ENCODE measurements at regions not wholly inside any gene's neighbourhood (a gene's known extent, or its start where the extent isn't known, plus 50 kb on each side); places are given as distances from the start of the nearest gene placed in this dataset.

- Mint-ChIP-seq H3K4me3 (no peak overlapping the region), H3K9me3 (no peaks in the 10 kb centered on the region), H3K4me1 (no peaks in the 10 kb centered on the region), H3K27ac (ENCODE audit: unreplicated experiment) (no peak overlapping the region), H3K27me3 (ENCODE audit: low read depth) (no peaks in the 10 kb centered on the region), H3K36me3 (ENCODE audit: low read depth) (no peaks in the 10 kb centered on the region)
- TF ChIP-seq CTCF (conservative IDR thresholded peaks at IDR 0.05): no peak
- DNase-seq (ENCODE audit: low read depth, low spot score): no peak
Observed at GRCh38 chr7:85765698-85766298, 578.9 kb upstream of the SEMA3D start.

GRCh38 chr7:85764034-85764433 is 577.2 kb upstream of the SEMA3D start:
- H3K27ac Mint-ChIP-seq (ENCODE audit: unreplicated experiment): no peak overlapping the region
- H3K4me3 Mint-ChIP-seq: no peak overlapping the region
- no peaks in the 10 kb centered on the region for H3K27me3 Mint-ChIP-seq (ENCODE audit: low read depth)
- no peaks in the 10 kb centered on the region for H3K4me1 Mint-ChIP-seq
- no peak for TF ChIP-seq CTCF (conservative IDR thresholded peaks at IDR 0.05)
- no peaks in the 10 kb centered on the region for H3K36me3 Mint-ChIP-seq (ENCODE audit: low read depth)
- DNase-seq (ENCODE audit: low read depth, low spot score): no peak
- no peaks in the 10 kb centered on the region for H3K9me3 Mint-ChIP-seq

GRCh38 chr7:85757348-85757747 is 570.5 kb upstream of the SEMA3D start:
- Mint-ChIP-seq H3K27me3 (ENCODE audit: low read depth) (no peaks in the 10 kb centered on the region), H3K9me3 (peaks cover 13% of the 10 kb centered on the region), H3K4me3 (no peak overlapping the region), H3K4me1 (no peaks in the 10 kb centered on the region), H3K36me3 (ENCODE audit: low read depth) (peaks cover 12% of the 10 kb centered on the region), H3K27ac (ENCODE audit: unreplicated experiment) (no peak overlapping the region)
- no peak for DNase-seq (ENCODE audit: low read depth, low spot score)
- TF ChIP-seq CTCF (conservative IDR thresholded peaks at IDR 0.05): no peak

- Mint-ChIP-seq H3K9me3 (peaks cover 21% of the 10 kb centered on the region), H3K27ac (ENCODE audit: unreplicated experiment) (no peak overlapping the region)
- TF ChIP-seq CTCF (conservative IDR thresholded peaks at IDR 0.05): peak; percentile 69
Observed at GRCh38 chr7:85750454-85750949, 563.6 kb upstream of the SEMA3D start.

GRCh38 chr7:85749696-85750453 is 563.0 kb upstream of the SEMA3D start:
- Mint-ChIP-seq H3K27me3 (ENCODE audit: low read depth) (no peaks in the 10 kb centered on the region), H3K9me3 (peaks cover 17% of the 10 kb centered on the region)
- DNase-seq (ENCODE audit: low read depth, low spot score): no peak

More at GRCh38 chr7:85750454-85750949, 563.6 kb upstream of the SEMA3D start:
- Mint-ChIP-seq H3K4me3 (no peak overlapping the region), H3K36me3 (ENCODE audit: low read depth) (peaks cover 17% of the 10 kb centered on the region), H3K4me1 (peaks cover 5% of the 10 kb centered on the region), H3K27me3 (ENCODE audit: low read depth) (no peaks in the 10 kb centered on the region)
- DNase-seq (ENCODE audit: low read depth, low spot score): peak; percentile 50

More at GRCh38 chr7:85749696-85750453, 563.0 kb upstream of the SEMA3D start:
- H3K4me1 Mint-ChIP-seq: peaks cover 5% of the 10 kb centered on the region
- H3K36me3 Mint-ChIP-seq (ENCODE audit: low read depth): peaks cover 13% of the 10 kb centered on the region
- no peak for TF ChIP-seq CTCF (conservative IDR thresholded peaks at IDR 0.05)
- no peak overlapping the region for H3K27ac Mint-ChIP-seq (ENCODE audit: unreplicated experiment)
- no peak overlapping the region for H3K4me3 Mint-ChIP-seq

Measured in neural crest cell (in vitro differentiated cells).